ENCODE measurements at regions not wholly inside any gene's neighbourhood (a gene's known extent, or its start where the extent isn't known, plus 50 kb on each side); places are given as distances from the start of the nearest gene placed in this dataset.

- no peak for TF ChIP-seq CTCF (IDR thresholded peaks at IDR 0.05 in 8 of 11, conservative IDR thresholded peaks at IDR 0.05 in 3 of 11)
- no peak for TF ChIP-seq POLR2AphosphoS5 (IDR thresholded peaks at IDR 0.05)
- no peak for TF ChIP-seq POLR2A (IDR thresholded peaks at IDR 0.05)
Measured at GRCh38 chr10:45514291-45515270, 140.6 kb downstream of the ALOX5 start.

All from spleen (tissue), 7 donors.